MCF 10A (cell line): ENCODE measurements at regions not wholly inside any gene's neighbourhood (a gene's known extent, or its start where the extent isn't known, plus 50 kb on each side); places are given as distances from the start of the nearest gene placed in this dataset.

Experiments used
- BruUV-seq: library from RNA; stranded (reverse); fragments of 400-500 nt; replicated peaks from 2 replicates; lab custom pipeline; 2021; lab: Mats Ljungman, UMichigan
- CTCF ChIA-PET: fragments of 300-600 bp; sonication (Branson Sonifier 250); formaldehyde crosslinking; extraction: SDS; loops from one replicate; lab custom pipeline; 2021; ENCODE audit warnings: antibody characterized with exemption, inconsistent platforms; lab: Yijun Ruan, JAX
- POLR2A ChIA-PET: fragments of 300-600, 350-650 bp; sonication (Branson Sonifier 250); formaldehyde crosslinking; extraction: SDS; loops from one replicate; lab custom pipeline; 2020; ENCODE audit warnings: antibody characterized with exemption, inconsistent platforms; lab: Yijun Ruan, JAX
- DNase-seq: peaks from one replicate; pipeline ENCODE4 v3.0.0-alpha.2; 2018; ENCODE audit not compliant: unreplicated experiment
- H3K27ac Mint-ChIP-seq: one replicate; pipeline ENCODE4 v1.8.0; 2022; ENCODE audit warnings: mild to moderate bottlenecking, low read depth, mixed read lengths; ENCODE audit not compliant: unreplicated experiment
- H3K27me3 Mint-ChIP-seq: one replicate; pipeline ENCODE4 v1.8.0; 2022; ENCODE audit warnings: mixed read lengths; ENCODE audit not compliant: insufficient read depth, unreplicated experiment
- H3K36me3 Mint-ChIP-seq: one replicate; pipeline ENCODE4 v1.8.0; 2022; ENCODE audit warnings: mild to moderate bottlenecking, moderate library complexity, mixed read lengths; ENCODE audit not compliant: insufficient read depth, unreplicated experiment
- H3K4me1 Mint-ChIP-seq: one replicate; pipeline ENCODE4 v1.8.0; 2022; ENCODE audit warnings: mixed read lengths; ENCODE audit not compliant: insufficient read depth, unreplicated experiment
- H3K4me3 Mint-ChIP-seq: one replicate; pipeline ENCODE4 v1.8.0; 2022; ENCODE audit warnings: mild to moderate bottlenecking, moderate library complexity, mixed read lengths; ENCODE audit not compliant: unreplicated experiment
- H3K9me3 Mint-ChIP-seq: one replicate; pipeline ENCODE4 v1.8.0; 2022; ENCODE audit warnings: mixed read lengths; ENCODE audit not compliant: unreplicated experiment
- intact Hi-C: fragments of 100-400 bp; cut with micrococcal nuclease; formaldehyde crosslinking; loops from 2 replicates; pipeline ENCODE4 v1.14.1; 2022
- TF ChIP-seq, protein P1 (sequence below): fragments of 200-600 bp; IDR thresholded peaks from one replicate; pipeline ENCODE4 v1.8.0; 2022; ENCODE audit warnings: antibody characterized with exemption, mild to moderate bottlenecking; ENCODE audit not compliant: unreplicated experiment

DNA sequence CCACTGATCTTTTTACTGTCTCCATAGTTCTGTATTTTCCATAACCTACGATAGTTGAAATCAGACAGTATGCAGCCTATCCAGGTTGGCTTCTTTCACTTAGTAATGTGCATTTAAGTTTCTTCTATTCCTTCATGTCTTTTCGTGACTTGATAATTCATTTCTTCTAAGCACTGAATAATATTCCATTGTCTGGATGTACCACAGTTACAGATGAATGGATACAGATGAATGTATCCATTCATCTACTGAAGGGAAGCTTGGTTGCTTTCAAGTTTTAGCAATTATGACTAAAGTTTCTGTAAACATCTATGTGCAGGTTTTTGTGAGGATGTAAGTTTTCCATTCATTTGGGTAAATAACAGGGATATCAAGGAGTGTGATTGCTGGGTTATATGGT is 124.8 kb downstream of the NSUN3 start:
- H3K36me3 Mint-ChIP-seq = no peaks in the 10 kb centered on the region
- ChIA-PET POLR2A (no interaction called here), CTCF (interaction anchor here (1.1 to 1.2 kb wide), 2 partner anchors 13 to 47 kb away, joined by 3 to 6 read pairs; no protein-coding TSS in a partner anchor)
- intact Hi-C loops = no loop called here
- no peak overlapping the region for H3K27ac Mint-ChIP-seq
- TF ChIP-seq, protein P1, sequence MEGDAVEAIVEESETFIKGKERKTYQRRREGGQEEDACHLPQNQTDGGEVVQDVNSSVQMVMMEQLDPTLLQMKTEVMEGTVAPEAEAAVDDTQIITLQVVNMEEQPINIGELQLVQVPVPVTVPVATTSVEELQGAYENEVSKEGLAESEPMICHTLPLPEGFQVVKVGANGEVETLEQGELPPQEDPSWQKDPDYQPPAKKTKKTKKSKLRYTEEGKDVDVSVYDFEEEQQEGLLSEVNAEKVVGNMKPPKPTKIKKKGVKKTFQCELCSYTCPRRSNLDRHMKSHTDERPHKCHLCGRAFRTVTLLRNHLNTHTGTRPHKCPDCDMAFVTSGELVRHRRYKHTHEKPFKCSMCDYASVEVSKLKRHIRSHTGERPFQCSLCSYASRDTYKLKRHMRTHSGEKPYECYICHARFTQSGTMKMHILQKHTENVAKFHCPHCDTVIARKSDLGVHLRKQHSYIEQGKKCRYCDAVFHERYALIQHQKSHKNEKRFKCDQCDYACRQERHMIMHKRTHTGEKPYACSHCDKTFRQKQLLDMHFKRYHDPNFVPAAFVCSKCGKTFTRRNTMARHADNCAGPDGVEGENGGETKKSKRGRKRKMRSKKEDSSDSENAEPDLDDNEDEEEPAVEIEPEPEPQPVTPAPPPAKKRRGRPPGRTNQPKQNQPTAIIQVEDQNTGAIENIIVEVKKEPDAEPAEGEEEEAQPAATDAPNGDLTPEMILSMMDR = no peak
- no TSS peak for BruUV-seq
- no peaks in the 10 kb centered on the region for H3K9me3 Mint-ChIP-seq
- DNase-seq = no peak
- H3K4me1 Mint-ChIP-seq = peaks cover 8% of the 10 kb centered on the region
- no peaks in the 10 kb centered on the region for H3K27me3 Mint-ChIP-seq
- H3K4me3 Mint-ChIP-seq = no peak overlapping the region

DNA sequence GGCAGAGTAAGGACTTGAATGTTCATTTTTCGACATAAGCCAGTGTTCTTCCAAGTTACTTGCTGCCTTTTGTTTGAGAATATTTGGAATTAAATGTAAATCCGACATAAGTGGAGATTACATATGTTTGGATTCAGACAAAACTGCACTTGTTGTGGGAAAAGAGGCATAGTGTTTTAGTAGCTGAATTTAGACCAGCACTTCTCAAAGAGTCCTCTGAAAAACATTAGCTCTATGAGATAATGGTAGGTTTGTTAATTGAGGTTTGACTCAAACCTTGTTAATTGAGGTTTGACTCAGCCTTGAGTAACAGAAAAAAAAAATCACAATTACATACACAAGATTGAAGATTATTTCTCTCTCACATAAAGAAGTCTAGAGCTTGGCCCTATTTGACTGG is 132.5 kb downstream of the NSUN3 start:
- ChIA-PET POLR2A (no interaction called here), CTCF (no interaction called here)
- Mint-ChIP-seq H3K36me3 (no peaks in the 10 kb centered on the region), H3K9me3 (peaks cover 13% of the 10 kb centered on the region), H3K4me1 (no peaks in the 10 kb centered on the region), H3K27me3 (no peaks in the 10 kb centered on the region), H3K4me3 (no peak overlapping the region), H3K27ac (no peak overlapping the region)
- BruUV-seq = no TSS peak
- TF ChIP-seq, protein P1 = no peak
- intact Hi-C loops = no loop called here
- DNase-seq = no peak

DNA sequence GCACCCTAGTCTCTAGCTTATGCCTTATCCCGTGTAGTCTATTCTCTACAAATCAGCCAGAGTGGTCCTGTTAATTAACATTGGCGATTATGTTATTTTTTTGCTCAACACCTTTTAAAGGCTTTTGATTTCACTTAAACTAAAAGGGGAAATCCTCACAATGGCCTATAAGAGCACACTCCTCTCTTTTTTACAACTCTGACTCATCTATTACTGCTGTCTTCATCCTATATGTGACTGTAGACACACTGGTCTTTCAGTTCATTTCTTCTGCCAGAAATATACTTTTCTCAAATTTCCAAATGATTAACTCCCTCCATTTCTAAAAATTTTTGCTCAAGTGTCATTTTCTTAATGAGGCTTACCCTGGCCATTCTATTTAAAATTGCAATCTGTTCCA is 143.4 kb downstream of the NSUN3 start:
- Mint-ChIP-seq H3K27me3 (no peaks in the 10 kb centered on the region), H3K27ac (no peak overlapping the region), H3K4me1 (no peaks in the 10 kb centered on the region), H3K4me3 (no peak overlapping the region), H3K36me3 (no peaks in the 10 kb centered on the region), H3K9me3 (peaks cover 6% of the 10 kb centered on the region)
- intact Hi-C loops = no loop called here
- TF ChIP-seq, protein P1 = no peak
- CTCF ChIA-PET = no interaction called here
- BruUV-seq = no TSS peak
- POLR2A ChIA-PET = no interaction called here
- no peak for DNase-seq

DNA sequence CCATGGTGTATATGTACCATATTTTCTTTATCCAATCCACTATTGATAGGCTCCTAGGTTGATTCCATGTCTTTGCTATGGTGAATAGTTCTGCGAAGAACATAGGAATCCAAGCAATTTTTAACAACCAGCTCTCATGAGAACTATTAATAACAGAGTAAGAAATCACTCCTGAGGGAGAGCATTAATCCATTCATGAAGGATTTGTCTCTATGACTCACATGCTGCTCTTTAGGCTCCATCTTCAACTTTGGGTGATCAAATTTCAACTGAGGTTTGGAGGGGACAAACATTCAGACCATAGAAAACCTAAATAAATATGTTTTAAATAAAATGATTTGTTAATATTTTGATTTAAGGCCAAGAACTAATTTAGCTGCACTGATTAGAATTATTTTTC is 147.4 kb downstream of the NSUN3 start:
- no peak for DNase-seq
- no peaks in the 10 kb centered on the region for H3K4me1 Mint-ChIP-seq
- POLR2A ChIA-PET = no interaction called here
- H3K27ac Mint-ChIP-seq = no peak overlapping the region
- TF ChIP-seq, protein P1 = no peak
- CTCF ChIA-PET = interaction anchor here (0.7 kb wide), 1 partner anchor 16 kb away, joined by 3 read pairs; no protein-coding TSS in a partner anchor
- H3K9me3 Mint-ChIP-seq = peaks cover 9% of the 10 kb centered on the region
- H3K4me3 Mint-ChIP-seq = no peak overlapping the region
- BruUV-seq = no TSS peak
- no peaks in the 10 kb centered on the region for H3K27me3 Mint-ChIP-seq
- H3K36me3 Mint-ChIP-seq = no peaks in the 10 kb centered on the region
- intact Hi-C loops = no loop called here
